ENCODE measurements at regions not wholly inside any gene's neighbourhood (a gene's known extent, or its start where the extent isn't known, plus 50 kb on each side); places are given as distances from the start of the nearest gene placed in this dataset.

GRCh38 chr11:127304634-127305033 is 304.1 kb upstream of the KIRREL3 start:
- no peak overlapping the region for H3K27ac ChIP-seq
- H3K4me3 ChIP-seq, result no peak overlapping the region
- H3K36me3 ChIP-seq, result no peaks in the 10 kb centered on the region
- H3K4me1 ChIP-seq, result no peaks in the 10 kb centered on the region
- intact Hi-C loops (cut with DNase I), result no loop called here
- TF ChIP-seq CTCF (IDR thresholded peaks at IDR 0.05) (no peak), POLR2A (IDR thresholded peaks at IDR 0.05) (no peak)
- DNase-seq, result no peak
- 87 to 91% methylated on average over 3 of the region's 3 CpGs for WGBS, 2 donors
- no peaks in the 10 kb centered on the region for H3K9me3 ChIP-seq
- H3K27me3 ChIP-seq, result no peaks in the 10 kb centered on the region

- Histone ChIP-seq H3K36me3 (no peaks in the 10 kb centered on the region), H3K9me3 (no peaks in the 10 kb centered on the region), H3K27ac (no peak overlapping the region), H3K4me1 (no peaks in the 10 kb centered on the region), H3K27me3 (no peaks in the 10 kb centered on the region), H3K4me3 (no peak overlapping the region)
- TF ChIP-seq POLR2A (IDR thresholded peaks at IDR 0.05) (no peak), CTCF (IDR thresholded peaks at IDR 0.05) (no peak)
- no peak for DNase-seq
- WGBS, 2 donors, result 92 to 98% methylated on average over 2 to 4 of the region's 5 CpGs
- intact Hi-C loops (cut with DNase I), result no loop called here
Observed at GRCh38 chr11:127288926-127289325, 288.4 kb upstream of the KIRREL3 start.

- DNase-seq, result no peak
- Histone ChIP-seq H3K36me3 (no peaks in the 10 kb centered on the region), H3K9me3 (no peaks in the 10 kb centered on the region), H3K4me3 (no peak overlapping the region), H3K27me3 (no peaks in the 10 kb centered on the region), H3K27ac (no peak overlapping the region), H3K4me1 (no peaks in the 10 kb centered on the region)
- intact Hi-C loops (cut with DNase I), result no loop called here
- no peak for TF ChIP-seq POLR2A (IDR thresholded peaks at IDR 0.05)
- TF ChIP-seq CTCF (IDR thresholded peaks at IDR 0.05), result no peak
- 80 to 89% methylated on average over 1 of the region's 1 CpG for WGBS, 2 donors
Observed at GRCh38 chr11:127281534-127281933, 281.0 kb upstream of the KIRREL3 start.

GRCh38 chr11:127275774-127276173 is 275.2 kb upstream of the KIRREL3 start:
- H3K9me3 ChIP-seq, result no peaks in the 10 kb centered on the region
- intact Hi-C loops (cut with DNase I), result no loop called here
- DNase-seq, result no peak
- 67 to 68% methylated on average over 5 to 6 of the region's 9 CpGs for WGBS, 2 donors
- H3K4me3 ChIP-seq, result no peak overlapping the region
- TF ChIP-seq POLR2A (IDR thresholded peaks at IDR 0.05), result no peak
- no peak for TF ChIP-seq CTCF (IDR thresholded peaks at IDR 0.05)
- no peak overlapping the region for H3K27ac ChIP-seq
- no peaks in the 10 kb centered on the region for H3K27me3 ChIP-seq
- peaks cover 0 to 8% (median 0%) of the 10 kb centered on the region in 3 donors for H3K4me1 ChIP-seq
- H3K36me3 ChIP-seq, result no peaks in the 10 kb centered on the region

- peaks cover 0 to 8% (median 0%) of the 10 kb centered on the region in 3 donors for H3K4me1 ChIP-seq
- H3K27ac ChIP-seq, result no peak overlapping the region
- H3K9me3 ChIP-seq, result no peaks in the 10 kb centered on the region
- intact Hi-C loops (cut with DNase I), result no loop called here
- H3K4me3 ChIP-seq, result no peak overlapping the region
- H3K27me3 ChIP-seq, result no peaks in the 10 kb centered on the region
- WGBS, 2 donors, result 38 to 64% methylated on average over 1 of the region's 1 CpG
- no peak for DNase-seq
- H3K36me3 ChIP-seq, result no peaks in the 10 kb centered on the region
- TF ChIP-seq POLR2A (IDR thresholded peaks at IDR 0.05), result no peak
- no peak for TF ChIP-seq CTCF (IDR thresholded peaks at IDR 0.05)
Observed at GRCh38 chr11:127274328-127274676, 273.7 kb upstream of the KIRREL3 start.
